ENCODE measurements at regions not wholly inside any gene's neighbourhood (a gene's known extent, or its start where the extent isn't known, plus 50 kb on each side); places are given as distances from the start of the nearest gene placed in this dataset.
A peak's percentile ranks its signal among the peaks of the same experiment; 100 is the strongest.

DNA sequence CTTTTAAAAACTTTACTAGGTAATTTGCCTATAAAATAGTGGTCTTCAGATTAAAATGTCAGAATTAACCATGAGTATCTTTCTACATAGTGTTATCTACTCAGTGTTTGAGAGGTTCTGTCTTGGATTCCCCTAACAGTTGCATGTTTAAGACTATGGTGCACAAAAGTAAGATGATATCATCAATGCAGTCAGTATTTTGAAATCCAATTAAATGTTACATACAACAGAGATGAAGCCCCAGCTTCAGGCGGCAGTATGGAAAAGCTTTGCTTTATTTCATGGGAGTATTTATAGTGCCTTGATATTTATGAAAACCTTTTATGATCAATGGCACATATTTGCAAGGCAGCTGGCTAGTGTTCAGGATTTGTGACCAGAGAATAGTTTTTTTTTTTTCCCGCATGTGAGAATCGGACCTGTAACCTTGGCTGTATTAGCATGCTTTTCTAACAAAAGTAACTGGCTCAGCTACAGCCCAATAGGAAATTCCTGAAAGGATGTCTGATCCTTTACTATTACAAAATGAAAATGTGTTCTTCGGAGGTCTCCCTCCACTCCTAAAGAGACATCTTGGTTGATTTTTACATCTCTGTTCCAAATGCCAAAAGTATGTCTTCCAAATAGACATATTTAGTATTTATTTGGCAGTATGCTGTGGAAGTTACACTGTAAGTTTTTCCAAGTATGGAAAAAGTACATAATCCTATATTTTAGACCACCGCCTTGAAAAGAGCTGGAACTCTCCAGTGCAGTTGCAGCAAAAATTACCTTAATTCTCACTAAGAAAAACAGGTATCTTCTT lies 319.3 kb upstream of the UBE2E3 start:
- TF ChIP-seq, protein P1, sequence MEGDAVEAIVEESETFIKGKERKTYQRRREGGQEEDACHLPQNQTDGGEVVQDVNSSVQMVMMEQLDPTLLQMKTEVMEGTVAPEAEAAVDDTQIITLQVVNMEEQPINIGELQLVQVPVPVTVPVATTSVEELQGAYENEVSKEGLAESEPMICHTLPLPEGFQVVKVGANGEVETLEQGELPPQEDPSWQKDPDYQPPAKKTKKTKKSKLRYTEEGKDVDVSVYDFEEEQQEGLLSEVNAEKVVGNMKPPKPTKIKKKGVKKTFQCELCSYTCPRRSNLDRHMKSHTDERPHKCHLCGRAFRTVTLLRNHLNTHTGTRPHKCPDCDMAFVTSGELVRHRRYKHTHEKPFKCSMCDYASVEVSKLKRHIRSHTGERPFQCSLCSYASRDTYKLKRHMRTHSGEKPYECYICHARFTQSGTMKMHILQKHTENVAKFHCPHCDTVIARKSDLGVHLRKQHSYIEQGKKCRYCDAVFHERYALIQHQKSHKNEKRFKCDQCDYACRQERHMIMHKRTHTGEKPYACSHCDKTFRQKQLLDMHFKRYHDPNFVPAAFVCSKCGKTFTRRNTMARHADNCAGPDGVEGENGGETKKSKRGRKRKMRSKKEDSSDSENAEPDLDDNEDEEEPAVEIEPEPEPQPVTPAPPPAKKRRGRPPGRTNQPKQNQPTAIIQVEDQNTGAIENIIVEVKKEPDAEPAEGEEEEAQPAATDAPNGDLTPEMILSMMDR (IDR thresholded peaks at IDR 0.05; ENCODE audit: insufficient read depth, low read length): no peak
- H3K4me3 ChIP-seq (ENCODE audit: low read depth, low read length): no peak overlapping the region
- no peak for DNase-seq (ENCODE audit: low read depth)

DNA sequence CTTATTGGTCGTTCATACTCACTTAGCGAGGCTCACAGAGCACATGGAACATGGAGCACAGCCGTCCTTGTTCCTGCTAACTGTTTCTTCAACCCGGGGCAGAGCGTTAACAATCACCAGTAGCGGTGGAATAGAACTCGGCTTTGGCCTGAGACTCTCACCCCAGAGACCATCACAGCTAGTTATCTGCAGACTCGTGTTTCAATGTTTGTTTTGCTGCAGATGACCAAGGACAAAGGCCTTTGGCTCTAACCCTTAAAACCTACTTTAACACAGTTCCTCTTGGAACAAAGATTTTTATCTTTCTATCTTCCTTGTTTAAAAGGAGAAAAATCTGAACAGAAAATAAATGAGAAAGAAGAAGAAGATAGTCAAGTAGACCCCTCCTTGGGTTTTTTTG lies 320.2 kb upstream of the UBE2E3 start:
- DNase-seq (ENCODE audit: low read depth): no peak
- TF ChIP-seq, protein P1 (IDR thresholded peaks at IDR 0.05; ENCODE audit: insufficient read depth, low read length): no peak
- no peak overlapping the region for H3K4me3 ChIP-seq (ENCODE audit: low read depth, low read length)

DNA sequence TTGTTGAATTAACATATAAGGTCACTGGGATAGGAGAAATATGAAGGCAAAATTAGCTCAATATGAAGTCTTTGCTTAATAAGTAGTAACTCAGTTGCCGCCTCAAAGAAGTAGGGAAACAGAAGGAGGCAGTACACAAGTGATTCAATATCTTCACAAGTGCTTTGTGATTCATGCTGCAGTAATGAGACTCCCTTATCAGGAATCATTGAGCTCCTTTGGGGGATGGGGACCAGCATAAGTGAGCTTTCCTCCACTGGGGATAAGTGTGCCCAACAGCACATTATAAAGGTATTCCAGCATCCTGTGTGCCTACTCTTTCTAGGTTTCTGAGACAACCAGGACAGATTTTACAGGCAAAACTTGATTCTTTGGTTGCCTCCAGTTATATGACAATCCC lies 323.4 kb upstream of the UBE2E3 start:
- DNase-seq (ENCODE audit: low read depth): peak; percentile 56

DNA sequence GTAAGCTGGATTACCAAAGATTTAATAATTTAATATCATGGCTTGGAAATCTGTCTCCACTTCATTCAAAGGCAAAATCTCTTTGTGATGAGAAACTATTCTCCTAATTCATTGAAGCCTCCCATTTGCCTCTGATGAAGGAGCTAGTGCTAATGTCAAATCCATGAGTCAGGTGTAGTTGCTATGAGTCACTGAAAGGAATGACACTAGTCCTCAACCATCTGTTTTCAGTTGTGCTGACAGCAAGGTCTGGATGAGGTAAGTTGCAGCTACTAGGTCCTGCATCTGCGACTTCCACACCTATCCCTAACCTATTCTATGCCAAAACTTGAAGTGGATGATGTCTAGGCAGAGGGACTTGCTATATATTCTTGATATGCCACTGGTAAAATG lies 324.0 kb upstream of the UBE2E3 start:
- TF ChIP-seq, protein P1 (IDR thresholded peaks at IDR 0.05; ENCODE audit: insufficient read depth, low read length): no peak
- no peak overlapping the region for H3K4me3 ChIP-seq (ENCODE audit: low read depth, low read length)
- DNase-seq (ENCODE audit: low read depth): peak; percentile 28

More for the DNA sequence above, 323.4 kb upstream of the UBE2E3 start:
- H3K4me3 ChIP-seq (ENCODE audit: low read depth, low read length): no peak overlapping the region
- TF ChIP-seq, protein P1 (IDR thresholded peaks at IDR 0.05; ENCODE audit: insufficient read depth, low read length): no peak

DNA sequence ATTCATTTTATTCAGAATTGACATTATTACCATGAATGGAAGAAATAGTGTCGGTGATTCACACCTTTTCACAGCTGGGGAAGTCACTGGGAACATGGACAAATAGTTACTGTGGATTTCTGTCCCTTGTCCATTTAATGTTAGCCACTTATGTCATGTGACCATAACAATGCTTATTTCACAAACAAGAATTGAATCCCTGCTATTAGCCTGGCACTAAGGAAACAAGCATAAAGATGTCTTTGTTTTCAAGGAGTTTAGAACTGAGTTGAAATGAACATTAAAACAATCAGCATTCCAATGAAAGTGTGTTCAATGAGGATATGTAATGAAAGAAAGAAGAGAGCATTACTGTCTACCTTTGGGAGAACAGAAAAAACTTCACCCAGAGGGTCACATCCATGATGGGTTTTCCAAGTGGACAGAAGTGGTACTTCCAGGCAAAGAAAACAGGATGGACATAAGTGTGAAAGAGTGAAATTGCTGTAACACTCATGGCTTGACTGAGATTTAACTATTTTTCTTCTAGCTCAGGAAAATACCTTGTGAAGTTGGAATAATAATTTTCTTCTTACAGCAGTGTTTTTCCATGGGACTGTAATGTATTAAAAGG lies 324.5 kb upstream of the UBE2E3 start:
- no peak for DNase-seq (ENCODE audit: low read depth)
- TF ChIP-seq, protein P1 (IDR thresholded peaks at IDR 0.05; ENCODE audit: insufficient read depth, low read length): peak; percentile 61

DNA sequence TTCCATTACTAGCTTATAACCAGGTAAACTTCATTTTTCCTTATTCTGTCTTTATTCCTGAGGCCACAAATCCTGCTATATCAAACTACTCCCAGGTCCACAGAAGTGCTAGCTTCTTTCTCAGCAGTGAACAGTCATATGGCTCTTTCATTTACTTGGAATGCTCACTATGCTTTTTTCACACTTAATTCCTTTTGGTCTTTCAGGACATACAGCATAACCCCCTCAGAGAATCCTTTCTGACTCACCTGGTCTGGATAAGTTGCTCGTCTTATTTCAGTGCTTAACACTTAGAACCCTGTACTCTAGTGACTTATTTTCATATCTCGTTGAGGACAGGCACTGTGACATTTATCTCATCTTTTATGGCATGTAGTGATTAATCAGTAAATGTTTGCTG lies 325.0 kb upstream of the UBE2E3 start:
- no peak for DNase-seq (ENCODE audit: low read depth)
- H3K4me3 ChIP-seq (ENCODE audit: low read depth, low read length): no peak overlapping the region
- TF ChIP-seq, protein P1 (IDR thresholded peaks at IDR 0.05; ENCODE audit: insufficient read depth, low read length): no peak

More for the DNA sequence above, 324.5 kb upstream of the UBE2E3 start:
- no peak overlapping the region for H3K4me3 ChIP-seq (ENCODE audit: low read depth, low read length)

Measured in fibroblast of the aortic adventitia (primary cell).